OCI-LY7 (cell line): ENCODE measurements at regions not wholly inside any gene's neighbourhood (a gene's known extent, or its start where the extent isn't known, plus 50 kb on each side); places are given as distances from the start of the nearest gene placed in this dataset.

Source experiments
- CTCF ChIP-seq: fragments of 200-600 bp; sonication (generic); conservative IDR thresholded peaks from 2 replicates; pipeline ENCODE4 v1.5.1; 2014; ENCODE audit warnings: mild to moderate bottlenecking, antibody characterized with exemption, low read length, moderate library complexity, mixed read lengths
- EZH2phosphoT487 ChIP-seq: fragments of 200-600 bp; sonication (generic); IDR thresholded peaks from 2 replicates; pipeline ENCODE4 v1.6.1; 2018; ENCODE audit warnings: low read depth, borderline replicate concordance, mild to moderate bottlenecking, mixed run types, antibody characterized with exemption, low read length, moderate library complexity, mixed read lengths

GRCh38 chr2:220259662-220260061, 632.2 kb downstream of the SLC4A3 start:
- TF ChIP-seq CTCF (no peak), EZH2phosphoT487 (no peak)
